ENCODE measurements at regions not wholly inside any gene's neighbourhood (a gene's known extent, or its start where the extent isn't known, plus 50 kb on each side); places are given as distances from the start of the nearest gene placed in this dataset.
A peak's percentile ranks its signal among the peaks of the same experiment; 100 is the strongest.

GRCh38 chr5:118033686-118034338 is 954.5 kb downstream of the DTWD2 start:
- in situ Hi-C loops (cut with MboI; ENCODE audit: low pct_unique_long_range_greater_than_20kb in 2 of 9, low sequenced_read_pairs in 9 of 9, unreplicated experiment in 9 of 9), result no loop called here
- H3K4me1 ChIP-seq (replicated peaks in 1 of 2), result no peaks in the 10 kb centered on the region
- H3K4me3 ChIP-seq, result no peak overlapping the region
- no CpG with 5 or more reads among the region's 31 CpGs for WGBS, 10 experiments
- no peak overlapping the region for H3K27ac ChIP-seq
- ATAC-seq (replicated peaks in 6 of 8), result no peak

- Histone ChIP-seq H3K4me3 (no peak overlapping the region), H3K27ac (no peak overlapping the region), H3K4me1 (replicated peaks in 1 of 2) (no peaks in the 10 kb centered on the region)
- in situ Hi-C loops (cut with MboI; ENCODE audit: low pct_unique_long_range_greater_than_20kb in 2 of 9, low sequenced_read_pairs in 9 of 9, unreplicated experiment in 9 of 9), result no loop called here
- ATAC-seq (replicated peaks in 6 of 8), result no peak
- WGBS, 10 experiments, result 0 to 88% (median 0%) methylated on average over 1 of the region's 1 CpG; no CpG with 5 or more reads in 3 of the 10 experiments
Observed at GRCh38 chr5:118029807-118030206, 958.5 kb downstream of the DTWD2 start.

- WGBS, 10 experiments, result 0 to 93% (median 70%) methylated on average over 1 to 2 of the region's 2 CpGs; no CpG with 5 or more reads in 1 of the 10 experiments
- H3K4me3 ChIP-seq, result no peak overlapping the region
- in situ Hi-C loops (cut with MboI; ENCODE audit: low pct_unique_long_range_greater_than_20kb in 2 of 9, low sequenced_read_pairs in 9 of 9, unreplicated experiment in 9 of 9), result no loop called here
- ATAC-seq (replicated peaks in 6 of 8), result no peak
- no peak overlapping the region for H3K27ac ChIP-seq
- no peaks in the 10 kb centered on the region for H3K4me1 ChIP-seq (replicated peaks in 1 of 2)
Observed at GRCh38 chr5:118022062-118022461, 966.3 kb downstream of the DTWD2 start.

- WGBS, 10 experiments, result 14 to 85% (median 73%) methylated on average over 1 to 5 of the region's 5 CpGs; no CpG with 5 or more reads in 3 of the 10 experiments
- Histone ChIP-seq H3K27ac (no peak overlapping the region), H3K4me3 (no peak overlapping the region), H3K4me1 (replicated peaks in 1 of 2) (no peaks in the 10 kb centered on the region)
- in situ Hi-C loops (cut with MboI; ENCODE audit: low pct_unique_long_range_greater_than_20kb in 2 of 9, low sequenced_read_pairs in 9 of 9, unreplicated experiment in 9 of 9), result no loop called here
- no peak for ATAC-seq (replicated peaks in 6 of 8)
Observed at GRCh38 chr5:118017536-118017935, 970.8 kb downstream of the DTWD2 start.

GRCh38 chr5:118016396-118016795 is 972.0 kb downstream of the DTWD2 start:
- Histone ChIP-seq H3K27ac (no peak overlapping the region), H3K4me3 (no peak overlapping the region), H3K4me1 (replicated peaks in 1 of 2) (no peaks in the 10 kb centered on the region)
- no peak for ATAC-seq (replicated peaks in 6 of 8)
- in situ Hi-C loops (cut with MboI; ENCODE audit: low pct_unique_long_range_greater_than_20kb in 2 of 9, low sequenced_read_pairs in 9 of 9, unreplicated experiment in 9 of 9), result no loop called here

- 0 to 100% (median 80%) methylated on average over 1 to 2 of the region's 2 CpGs; no CpG with 5 or more reads in 1 of the 10 experiments for WGBS, 10 experiments
- in situ Hi-C loops (cut with MboI; ENCODE audit: low pct_unique_long_range_greater_than_20kb in 2 of 9, low sequenced_read_pairs in 9 of 9, unreplicated experiment in 9 of 9), result no loop called here
- Histone ChIP-seq H3K4me3 (no peak overlapping the region), H3K4me1 (replicated peaks in 1 of 2) (no peaks in the 10 kb centered on the region), H3K27ac (no peak overlapping the region)
- no peak for ATAC-seq (replicated peaks in 6 of 8)
Observed at GRCh38 chr5:118015511-118015910, 972.8 kb downstream of the DTWD2 start.

GRCh38 chr5:118009741-118010297 is 978.5 kb downstream of the DTWD2 start:
- whole genome bisulfite sequencing, 10 experiments, result 0 to 100% (median 73%) methylated on average over 1 of the region's 1 CpG; no CpG with 5 or more reads in 2 of the 10 experiments

GRCh38 chr5:118008779-118009178 is 979.6 kb downstream of the DTWD2 start:
- in situ Hi-C loops (cut with MboI; ENCODE audit: low pct_unique_long_range_greater_than_20kb in 2 of 9, low sequenced_read_pairs in 9 of 9, unreplicated experiment in 9 of 9), result no loop called here
- H3K4me1 ChIP-seq (replicated peaks in 1 of 2), result no peaks in the 10 kb centered on the region
- WGBS, 10 experiments, result 11 to 88% (median 71%) methylated on average over 1 of the region's 1 CpG; no CpG with 5 or more reads in 5 of the 10 experiments
- H3K27ac ChIP-seq, result no peak overlapping the region
- ATAC-seq (replicated peaks in 6 of 8), result no peak
- H3K4me3 ChIP-seq, result no peak overlapping the region

More at GRCh38 chr5:118009741-118010297, 978.5 kb downstream of the DTWD2 start:
- Histone ChIP-seq H3K4me1 (replicated peaks in 1 of 2) (no peaks in the 10 kb centered on the region), H3K4me3 (no peak overlapping the region), H3K27ac (no peak overlapping the region)
- no peak for ATAC-seq (replicated peaks in 6 of 8)
- in situ Hi-C loops (cut with MboI; ENCODE audit: low pct_unique_long_range_greater_than_20kb in 2 of 9, low sequenced_read_pairs in 9 of 9, unreplicated experiment in 9 of 9), result no loop called here

GRCh38 chr5:118007262-118007661 is 981.1 kb downstream of the DTWD2 start:
- Histone ChIP-seq H3K4me3 (no peak overlapping the region), H3K4me1 (replicated peaks in 1 of 2) (no peaks in the 10 kb centered on the region), H3K27ac (no peak overlapping the region)
- WGBS, 10 experiments, result 0 to 100% (median 83%) methylated on average over 1 of the region's 1 CpG; no CpG with 5 or more reads in 3 of the 10 experiments
- in situ Hi-C loops (cut with MboI; ENCODE audit: low pct_unique_long_range_greater_than_20kb in 2 of 9, low sequenced_read_pairs in 9 of 9, unreplicated experiment in 9 of 9), result no loop called here
- no peak for ATAC-seq (replicated peaks in 6 of 8)

GRCh38 chr5:118006219-118006618 is 982.1 kb downstream of the DTWD2 start:
- Histone ChIP-seq H3K27ac (no peak overlapping the region), H3K4me3 (no peak overlapping the region), H3K4me1 (replicated peaks in 1 of 2) (no peaks in the 10 kb centered on the region)
- ATAC-seq (replicated peaks in 6 of 8), result no peak
- in situ Hi-C loops (cut with MboI; ENCODE audit: low pct_unique_long_range_greater_than_20kb in 2 of 9, low sequenced_read_pairs in 9 of 9, unreplicated experiment in 9 of 9), result no loop called here
- 0 to 50% (median 10%) methylated on average over 1 of the region's 1 CpG; no CpG with 5 or more reads in 3 of the 10 experiments for WGBS, 10 experiments

GRCh38 chr5:117999939-118000549 is 988.3 kb downstream of the DTWD2 start:
- WGBS, 10 experiments, result 16 to 96% (median 67%) methylated on average over 1 to 3 of the region's 3 CpGs; no CpG with 5 or more reads in 1 of the 10 experiments
- Histone ChIP-seq H3K4me3 (no peak overlapping the region), H3K27ac (no peak overlapping the region), H3K4me1 (replicated peaks in 1 of 2) (peaks cover 0 to 3% of the 10 kb centered on the region in 2 donors)
- in situ Hi-C loops (cut with MboI; ENCODE audit: low pct_unique_long_range_greater_than_20kb in 2 of 9, low sequenced_read_pairs in 9 of 9, unreplicated experiment in 9 of 9), result no loop called here
- ATAC-seq (replicated peaks in 6 of 8), result peak in 3 of 8 experiments; percentile 16 to 25 (median 20)

- in situ Hi-C loops (cut with MboI; ENCODE audit: low pct_unique_long_range_greater_than_20kb in 2 of 9, low sequenced_read_pairs in 9 of 9, unreplicated experiment in 9 of 9), result no loop called here
- H3K4me1 ChIP-seq (replicated peaks in 1 of 2), result no peaks in the 10 kb centered on the region
- H3K4me3 ChIP-seq, result no peak overlapping the region
- no peak for ATAC-seq (replicated peaks in 6 of 8)
- WGBS, 10 experiments, result 0 to 100% (median 70%) methylated on average over 1 to 2 of the region's 2 CpGs; no CpG with 5 or more reads in 3 of the 10 experiments
- H3K27ac ChIP-seq, result no peak overlapping the region
Observed at GRCh38 chr5:117982691-117983090, 1005.7 kb downstream of the DTWD2 start.

- no peak overlapping the region for H3K4me3 ChIP-seq
- H3K27ac ChIP-seq, result no peak overlapping the region
- in situ Hi-C loops (cut with MboI; ENCODE audit: low pct_unique_long_range_greater_than_20kb in 2 of 9, low sequenced_read_pairs in 9 of 9, unreplicated experiment in 9 of 9), result no loop called here
- no peaks in the 10 kb centered on the region for H3K4me1 ChIP-seq (replicated peaks in 1 of 2)
- ATAC-seq (replicated peaks in 6 of 8), result no peak
- WGBS, 10 experiments, result 0 to 100% (median 60%) methylated on average over 1 of the region's 1 CpG; no CpG with 5 or more reads in 1 of the 10 experiments
Observed at GRCh38 chr5:117973785-117974184, 1014.6 kb downstream of the DTWD2 start.

Data from motor neuron (in vitro differentiated cells).